Keratinocyte (primary cell): ENCODE measurements at regions not wholly inside any gene's neighbourhood (a gene's known extent, or its start where the extent isn't known, plus 50 kb on each side); places are given as distances from the start of the nearest gene placed in this dataset.

Source experiments
- DNase-seq: peaks from one replicate; pipeline ENCODE4 v3.0.0-alpha.2; 2011; ENCODE audit warnings: low read depth, missing footprints, low spot score
- FAIRE-seq: peaks from 2 replicates; lab custom pipeline; 2011; peaks lifted over from hg19 to GRCh38; lab: Jason Lieb, UNC
- H2AFZ ChIP-seq: 2 replicates; pipeline ENCODE4 v1.6.0; 2012; ENCODE audit warnings: low read length, control low read depth, inconsistent platforms; ENCODE audit not compliant: control insufficient read depth
- H3K27ac ChIP-seq: 2 replicates; pipeline ENCODE4 v1.5.1; 2011; ENCODE audit warnings: low read length; ENCODE audit not compliant: control insufficient read depth, insufficient read depth
- H3K27me3 ChIP-seq: 3 replicates; pipeline ENCODE4 v1.6.0; 2011; ENCODE audit warnings: low read length; ENCODE audit not compliant: control insufficient read depth, insufficient read depth; ENCODE audit errors: extremely low read depth
- H3K36me3 ChIP-seq, 2 experiments: 2 replicates in 1 of 2; 3 replicates in 1 of 2; pipeline ENCODE4 v1.5.1; 2011; ENCODE audit warnings: low read length in 2 of 2, mild to moderate bottlenecking in 1 of 2; ENCODE audit not compliant: control insufficient read depth in 2 of 2, insufficient read depth in 2 of 2; ENCODE audit errors: extremely low read depth in 1 of 2
- H3K4me1 ChIP-seq: 3 replicates; pipeline ENCODE4 v1.5.1; 2011; ENCODE audit warnings: low read length; ENCODE audit not compliant: control insufficient read depth, insufficient read depth; ENCODE audit errors: extremely low read depth
- H3K4me2 ChIP-seq: 3 replicates; pipeline ENCODE4 v1.6.0; 2011; ENCODE audit warnings: low read depth, low read length; ENCODE audit not compliant: control insufficient read depth, insufficient read depth; ENCODE audit errors: extremely low read depth
- H3K4me3 ChIP-seq, 3 experiments: fragments of 200-600 bp in 1 of 3; sonication (generic) in 1 of 3; 2 replicates in 2 of 3; 3 replicates in 1 of 3; pipeline ENCODE4 v1.5.1; 2011 to 2016; ENCODE audit warnings: low read length in 3 of 3, mild to moderate bottlenecking in 3 of 3, control low read depth in 2 of 3, inconsistent platforms in 1 of 3, low read depth in 1 of 3, mixed read lengths in 1 of 3, mixed run types in 1 of 3, moderate library complexity in 1 of 3; ENCODE audit not compliant: control insufficient read depth in 2 of 3, insufficient read depth in 2 of 3; ENCODE audit errors: extremely low read depth in 1 of 3
- H3K79me2 ChIP-seq: 2 replicates; pipeline ENCODE4 v1.6.0; 2012; ENCODE audit warnings: low read length; ENCODE audit not compliant: control insufficient read depth, insufficient read depth
- H3K9ac ChIP-seq: 3 replicates; pipeline ENCODE4 v1.6.0; 2011; ENCODE audit warnings: low read length; ENCODE audit not compliant: control insufficient read depth, insufficient read depth; ENCODE audit errors: extremely low read depth
- H3K9me1 ChIP-seq: 3 replicates; pipeline ENCODE4 v1.6.0; 2011; ENCODE audit warnings: low read length; ENCODE audit not compliant: control insufficient read depth, insufficient read depth; ENCODE audit errors: extremely low read depth
- H3K9me3 ChIP-seq: 2 replicates; pipeline ENCODE4 v1.5.1; 2012; ENCODE audit warnings: low read depth, low read length; ENCODE audit not compliant: control insufficient read depth
- H4K20me1 ChIP-seq: 3 replicates; pipeline ENCODE4 v1.6.0; 2011; ENCODE audit warnings: low read length; ENCODE audit not compliant: control insufficient read depth, insufficient read depth; ENCODE audit errors: extremely low read depth
- EZH2 ChIP-seq: IDR thresholded peaks from one replicate; pipeline ENCODE4 v1.6.1; 2012; ENCODE audit warnings: inconsistent platforms, mild to moderate bottlenecking, low read length, moderate library complexity
- dilution Hi-C: fragments of 300-500 bp; cut with MboI; formaldehyde crosslinking; loops from one replicate; pipeline ENCODE4 v1.7.0; 2020; ENCODE audit warnings: low sequenced_read_pairs; ENCODE audit not compliant: extremely low pct_ligation_motif_present
- TF ChIP-seq, protein P1 (sequence below), 3 experiments: IDR thresholded peaks in 1 of 3; conservative IDR thresholded peaks in 1 of 3; optimal IDR thresholded peaks in 1 of 3; 2 replicates in 2 of 3; 3 replicates in 1 of 3; pipeline versions ENCODE3 to v1.5.1; 2011; ENCODE audit warnings: low read length in 3 of 3, mild to moderate bottlenecking in 3 of 3, moderate library complexity in 2 of 3, control low read depth in 1 of 3, inconsistent platforms in 1 of 3; ENCODE audit not compliant: insufficient read depth in 2 of 3; ENCODE audit errors: extremely low read depth in 1 of 3

- FAIRE-seq (no peak), DNase-seq (no peak)
- Histone ChIP-seq H3K4me2 (no peak overlapping the region), H3K9me3 (no peaks in the 10 kb centered on the region), H3K4me3 (no peak overlapping the region), H3K36me3 (no peaks in the 10 kb centered on the region), H3K79me2 (no peaks in the 10 kb centered on the region), H3K27me3 (no peaks in the 10 kb centered on the region), H3K4me1 (peaks cover 9% of the 10 kb centered on the region), H4K20me1 (no peaks in the 10 kb centered on the region), H3K9ac (no peak overlapping the region), H3K9me1 (no peaks in the 10 kb centered on the region), H2AFZ (no peak overlapping the region), H3K27ac (no peak overlapping the region)
- TF ChIP-seq, protein P1, sequence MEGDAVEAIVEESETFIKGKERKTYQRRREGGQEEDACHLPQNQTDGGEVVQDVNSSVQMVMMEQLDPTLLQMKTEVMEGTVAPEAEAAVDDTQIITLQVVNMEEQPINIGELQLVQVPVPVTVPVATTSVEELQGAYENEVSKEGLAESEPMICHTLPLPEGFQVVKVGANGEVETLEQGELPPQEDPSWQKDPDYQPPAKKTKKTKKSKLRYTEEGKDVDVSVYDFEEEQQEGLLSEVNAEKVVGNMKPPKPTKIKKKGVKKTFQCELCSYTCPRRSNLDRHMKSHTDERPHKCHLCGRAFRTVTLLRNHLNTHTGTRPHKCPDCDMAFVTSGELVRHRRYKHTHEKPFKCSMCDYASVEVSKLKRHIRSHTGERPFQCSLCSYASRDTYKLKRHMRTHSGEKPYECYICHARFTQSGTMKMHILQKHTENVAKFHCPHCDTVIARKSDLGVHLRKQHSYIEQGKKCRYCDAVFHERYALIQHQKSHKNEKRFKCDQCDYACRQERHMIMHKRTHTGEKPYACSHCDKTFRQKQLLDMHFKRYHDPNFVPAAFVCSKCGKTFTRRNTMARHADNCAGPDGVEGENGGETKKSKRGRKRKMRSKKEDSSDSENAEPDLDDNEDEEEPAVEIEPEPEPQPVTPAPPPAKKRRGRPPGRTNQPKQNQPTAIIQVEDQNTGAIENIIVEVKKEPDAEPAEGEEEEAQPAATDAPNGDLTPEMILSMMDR (optimal IDR thresholded peaks at IDR 0.05 in 1 of 3, IDR thresholded peaks at IDR 0.05 in 1 of 3, conservative IDR thresholded peaks at IDR 0.05 in 1 of 3; ENCODE audit: extremely low read depth in 1 of 3, insufficient read depth in 2 of 3, low read length in 3 of 3), result no peak
- no peak for TF ChIP-seq EZH2
- dilution Hi-C loops, result no loop called here
Observed at GRCh38 chr6:139550361-139550760, 175.9 kb upstream of the CITED2 start.

- TF ChIP-seq, protein P1 (optimal IDR thresholded peaks at IDR 0.05 in 1 of 3, IDR thresholded peaks at IDR 0.05 in 1 of 3, conservative IDR thresholded peaks at IDR 0.05 in 1 of 3; ENCODE audit: extremely low read depth in 1 of 3, insufficient read depth in 2 of 3, low read length in 3 of 3), result no peak
- TF ChIP-seq EZH2, result no peak
- H3K36me3 ChIP-seq, result no peaks in the 10 kb centered on the region
- H3K9me3 ChIP-seq, result no peaks in the 10 kb centered on the region
- H3K4me2 ChIP-seq, result peak overlapping the region; percentile 58
- no peak overlapping the region for H3K27ac ChIP-seq
- H3K4me1 ChIP-seq, result peaks cover 9% of the 10 kb centered on the region
- no peaks in the 10 kb centered on the region for H3K79me2 ChIP-seq
- no peaks in the 10 kb centered on the region for H3K9me1 ChIP-seq
- DNase-seq (no peak), FAIRE-seq (peak; percentile 56)
- H3K27me3 ChIP-seq, result no peaks in the 10 kb centered on the region
- no peak overlapping the region for H3K4me3 ChIP-seq
- dilution Hi-C loops, result no loop called here
- H3K9ac ChIP-seq, result no peak overlapping the region
- no peak overlapping the region for H2AFZ ChIP-seq
- H4K20me1 ChIP-seq, result no peaks in the 10 kb centered on the region
Observed at GRCh38 chr6:139549561-139550070, 175.2 kb upstream of the CITED2 start.
